GM23338 (cell line): ENCODE measurements at regions not wholly inside any gene's neighbourhood (a gene's known extent, or its start where the extent isn't known, plus 50 kb on each side); places are given as distances from the start of the nearest gene placed in this dataset.

ENCODE experiments used
- ATAC-seq: fragments of 200-7000 bp; cut with Tn5 transposase; 3 replicates; pipeline ENCODE4 v1.9.1; 2020
- DNase-seq: peaks from one replicate; pipeline ENCODE4 v3.0.0-alpha.2; 2015; ENCODE audit warnings: low spot score
- H2AFZ ChIP-seq: fragments of 200-600 bp; sonication (generic); 2 replicates; pipeline ENCODE4 v1.8.0; 2016; ENCODE audit warnings: antibody characterized with exemption, mild to moderate bottlenecking, moderate library complexity
- H3F3A ChIP-seq: fragments of 200-600 bp; sonication (generic); replicated peaks from 2 replicates; pipeline ENCODE4 v1.8.0; 2017; ENCODE audit warnings: antibody characterized with exemption, mixed run types, low read depth
- H3K27ac ChIP-seq: fragments of 200-600 bp; sonication (generic); 2 replicates; pipeline ENCODE4 v1.6.1; 2016; ENCODE audit warnings: low read depth
- H3K27me3 ChIP-seq: fragments of 200-600 bp; sonication (generic); 2 replicates; pipeline ENCODE4 v1.8.0; 2016; ENCODE audit warnings: mild to moderate bottlenecking, mixed run types, moderate library complexity; ENCODE audit not compliant: insufficient read depth
- H3K36me3 ChIP-seq: fragments of 200-600 bp; sonication (generic); 2 replicates; pipeline ENCODE4 v1.8.0; 2016; ENCODE audit warnings: mild to moderate bottlenecking; ENCODE audit not compliant: insufficient read depth
- H3K4me1 ChIP-seq: fragments of 200-600 bp; sonication (generic); 2 replicates; pipeline ENCODE4 v1.8.0; 2016; ENCODE audit warnings: mild to moderate bottlenecking, moderate library complexity; ENCODE audit not compliant: insufficient read depth
- H3K4me2 ChIP-seq: fragments of 200-600 bp; sonication (generic); 2 replicates; pipeline ENCODE4 v1.7.1; 2017; ENCODE audit warnings: mixed run types
- H3K4me3 ChIP-seq: fragments of 200-600 bp; sonication (generic); 2 replicates; pipeline ENCODE4 v1.6.1; 2016; ENCODE audit warnings: mixed run types
- H3K79me2 ChIP-seq: fragments of 200-600 bp; sonication (generic); replicated peaks from 2 replicates; pipeline ENCODE4 v1.8.0; 2017; ENCODE audit warnings: mild to moderate bottlenecking; ENCODE audit not compliant: insufficient read depth
- H3K9me2 ChIP-seq: fragments of 200-600 bp; sonication (generic); 2 replicates; pipeline ENCODE4 v1.8.0; 2017; ENCODE audit not compliant: insufficient read depth
- H4K20me1 ChIP-seq: fragments of 200-600 bp; sonication (generic); replicated peaks from 2 replicates; pipeline ENCODE4 v1.8.0; 2017; ENCODE audit warnings: mild to moderate bottlenecking; ENCODE audit not compliant: insufficient read depth
- H3K27ac Mint-ChIP-seq: 2 replicates; pipeline ENCODE4 v1.8.0; 2020; ENCODE audit warnings: inconsistent platforms, mild to moderate bottlenecking, moderate library complexity, mixed read lengths
- H3K27me3 Mint-ChIP-seq: 3 replicates; pipeline ENCODE4 v1.8.0; 2022; ENCODE audit warnings: low read depth, mild to moderate bottlenecking, moderate library complexity, mixed read lengths, inconsistent platforms; ENCODE audit not compliant: insufficient read depth, poor library complexity
- H3K36me3 Mint-ChIP-seq: 3 replicates; pipeline ENCODE4 v1.8.0; 2021; ENCODE audit warnings: low read depth, mild to moderate bottlenecking, inconsistent platforms, moderate library complexity, mixed read lengths
- H3K4me1 Mint-ChIP-seq: 3 replicates; pipeline ENCODE4 v1.8.0; 2020; ENCODE audit warnings: mild to moderate bottlenecking, inconsistent platforms, mixed read lengths
- H3K4me3 Mint-ChIP-seq: 3 replicates; pipeline ENCODE4 v1.8.0; 2021; ENCODE audit warnings: moderate library complexity, mild to moderate bottlenecking, inconsistent platforms, mixed read lengths
- H3K9me3 Mint-ChIP-seq: 3 replicates; pipeline ENCODE4 v1.8.0; 2020; ENCODE audit warnings: moderate library complexity, mild to moderate bottlenecking, inconsistent platforms, mixed read lengths
- CREB1 ChIP-seq: fragments of 250-450 bp; sonication (Bioruptor Pico); IDR thresholded peaks from 2 replicates; pipeline ENCODE4 v1.5.0; 2020; ENCODE audit warnings: low read depth, mild to moderate bottlenecking, moderate library complexity
- CTCF ChIP-seq, 2 experiments: fragments of 200-600 bp in 1 of 2; sonication (generic) in 1 of 2; conservative IDR thresholded peaks; 2 replicates each; pipeline versions ENCODE4 v1.5.1 to v1.6.1; 2016 to 2017; ENCODE audit warnings: antibody characterized with exemption in 2 of 2, low read depth in 2 of 2, mild to moderate bottlenecking in 2 of 2, moderate library complexity in 1 of 2
- EZH2 ChIP-seq: fragments of 200-600 bp; sonication (generic); IDR thresholded peaks from one replicate; pipeline ENCODE4 v1.8.0; 2017; ENCODE audit warnings: antibody characterized with exemption, mild to moderate bottlenecking, low read depth; ENCODE audit not compliant: unreplicated experiment
- JUNB ChIP-seq: IDR thresholded peaks from one replicate; pipeline ENCODE4 v1.6.1; 2016; ENCODE audit warnings: antibody characterized with exemption; ENCODE audit not compliant: unreplicated experiment
- NANOG ChIP-seq: IDR thresholded peaks from 2 replicates; pipeline ENCODE4 v1.6.1; 2016; ENCODE audit warnings: antibody characterized with exemption, borderline replicate concordance
- STAT1 ChIP-seq: IDR thresholded peaks from one replicate; pipeline ENCODE4 v1.6.1; 2016; ENCODE audit warnings: antibody characterized with exemption; ENCODE audit not compliant: unreplicated experiment
- ZNF114 ChIP-seq: fragments of 250-450 bp; sonication (Bioruptor Pico); IDR thresholded peaks from 2 replicates; pipeline ENCODE4 v1.5.0; 2020; ENCODE audit warnings: mild to moderate bottlenecking, moderate library complexity
- ZNF331 ChIP-seq: fragments of 250-450 bp; sonication (Bioruptor Pico); IDR thresholded peaks from 2 replicates; pipeline ENCODE4 v1.5.0; 2020; ENCODE audit warnings: low read depth, mild to moderate bottlenecking, moderate library complexity
- ZNF462 ChIP-seq: fragments of 250-450 bp; sonication (Bioruptor Pico); IDR thresholded peaks from 2 replicates; pipeline ENCODE4 v1.5.0; 2020; ENCODE audit warnings: mild to moderate bottlenecking, moderate library complexity
- TF ChIP-seq, protein P1 (sequence below): IDR thresholded peaks from 2 replicates; pipeline ENCODE4 v1.6.1; 2016; ENCODE audit warnings: antibody characterized with exemption
- TF ChIP-seq, protein P2 (sequence below): IDR thresholded peaks from one replicate; pipeline ENCODE4 v1.6.1; 2018; ENCODE audit warnings: antibody characterized with exemption; ENCODE audit not compliant: unreplicated experiment

GRCh38 chrX:45344594-45344993 lies 143.9 kb upstream of the DIPK2B start (continued):
- TF ChIP-seq, protein P1, sequence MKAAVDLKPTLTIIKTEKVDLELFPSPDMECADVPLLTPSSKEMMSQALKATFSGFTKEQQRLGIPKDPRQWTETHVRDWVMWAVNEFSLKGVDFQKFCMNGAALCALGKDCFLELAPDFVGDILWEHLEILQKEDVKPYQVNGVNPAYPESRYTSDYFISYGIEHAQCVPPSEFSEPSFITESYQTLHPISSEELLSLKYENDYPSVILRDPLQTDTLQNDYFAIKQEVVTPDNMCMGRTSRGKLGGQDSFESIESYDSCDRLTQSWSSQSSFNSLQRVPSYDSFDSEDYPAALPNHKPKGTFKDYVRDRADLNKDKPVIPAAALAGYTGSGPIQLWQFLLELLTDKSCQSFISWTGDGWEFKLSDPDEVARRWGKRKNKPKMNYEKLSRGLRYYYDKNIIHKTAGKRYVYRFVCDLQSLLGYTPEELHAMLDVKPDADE: no peak
- no peak for TF ChIP-seq EZH2

GRCh38 chrX:45329217-45329616 lies 128.5 kb upstream of the DIPK2B start:
- no peaks in the 10 kb centered on the region for H3K9me2 ChIP-seq
- H2AFZ ChIP-seq: no peak overlapping the region
- no peaks in the 10 kb centered on the region for H3K27me3 ChIP-seq
- Mint-ChIP-seq H3K27ac (no peak overlapping the region), H3K4me3 (no peak overlapping the region), H3K4me1 (no peaks in the 10 kb centered on the region), H3K9me3 (no peaks in the 10 kb centered on the region), H3K36me3 (no peaks in the 10 kb centered on the region), H3K27me3 (no peaks in the 10 kb centered on the region)
- no peak overlapping the region for H3K27ac ChIP-seq
- H3K4me1 ChIP-seq: no peaks in the 10 kb centered on the region
- H3K79me2 ChIP-seq: no peaks in the 10 kb centered on the region
- no peaks in the 10 kb centered on the region for H3F3A ChIP-seq
- DNase-seq (no peak), ATAC-seq (no peak)
- TF ChIP-seq NANOG: no peak
- TF ChIP-seq, protein P2, sequence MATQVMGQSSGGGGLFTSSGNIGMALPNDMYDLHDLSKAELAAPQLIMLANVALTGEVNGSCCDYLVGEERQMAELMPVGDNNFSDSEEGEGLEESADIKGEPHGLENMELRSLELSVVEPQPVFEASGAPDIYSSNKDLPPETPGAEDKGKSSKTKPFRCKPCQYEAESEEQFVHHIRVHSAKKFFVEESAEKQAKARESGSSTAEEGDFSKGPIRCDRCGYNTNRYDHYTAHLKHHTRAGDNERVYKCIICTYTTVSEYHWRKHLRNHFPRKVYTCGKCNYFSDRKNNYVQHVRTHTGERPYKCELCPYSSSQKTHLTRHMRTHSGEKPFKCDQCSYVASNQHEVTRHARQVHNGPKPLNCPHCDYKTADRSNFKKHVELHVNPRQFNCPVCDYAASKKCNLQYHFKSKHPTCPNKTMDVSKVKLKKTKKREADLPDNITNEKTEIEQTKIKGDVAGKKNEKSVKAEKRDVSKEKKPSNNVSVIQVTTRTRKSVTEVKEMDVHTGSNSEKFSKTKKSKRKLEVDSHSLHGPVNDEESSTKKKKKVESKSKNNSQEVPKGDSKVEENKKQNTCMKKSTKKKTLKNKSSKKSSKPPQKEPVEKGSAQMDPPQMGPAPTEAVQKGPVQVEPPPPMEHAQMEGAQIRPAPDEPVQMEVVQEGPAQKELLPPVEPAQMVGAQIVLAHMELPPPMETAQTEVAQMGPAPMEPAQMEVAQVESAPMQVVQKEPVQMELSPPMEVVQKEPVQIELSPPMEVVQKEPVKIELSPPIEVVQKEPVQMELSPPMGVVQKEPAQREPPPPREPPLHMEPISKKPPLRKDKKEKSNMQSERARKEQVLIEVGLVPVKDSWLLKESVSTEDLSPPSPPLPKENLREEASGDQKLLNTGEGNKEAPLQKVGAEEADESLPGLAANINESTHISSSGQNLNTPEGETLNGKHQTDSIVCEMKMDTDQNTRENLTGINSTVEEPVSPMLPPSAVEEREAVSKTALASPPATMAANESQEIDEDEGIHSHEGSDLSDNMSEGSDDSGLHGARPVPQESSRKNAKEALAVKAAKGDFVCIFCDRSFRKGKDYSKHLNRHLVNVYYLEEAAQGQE: no peak
- no peak for TF ChIP-seq STAT1
- TF ChIP-seq CTCF (conservative IDR thresholded peaks at IDR 0.05; ENCODE audit: low read depth in 2 of 2): no peak
- TF ChIP-seq ZNF114 (CRISPR knock-in tag): no peak
- TF ChIP-seq JUNB: no peak
- TF ChIP-seq CREB1: no peak
- no peak for TF ChIP-seq EZH2
- no peak for TF ChIP-seq ZNF331 (CRISPR knock-in tag)
- TF ChIP-seq ZNF462 (CRISPR knock-in tag): no peak
- no peak overlapping the region for H3K4me2 ChIP-seq
- no peak overlapping the region for H3K4me3 ChIP-seq
- no peaks in the 10 kb centered on the region for H3K36me3 ChIP-seq
- H4K20me1 ChIP-seq: no peaks in the 10 kb centered on the region
